WTC11 (cell line): ENCODE measurements at regions not wholly inside any gene's neighbourhood (a gene's known extent, or its start where the extent isn't known, plus 50 kb on each side); places are given as distances from the start of the nearest gene placed in this dataset.

Experiments
- ATF1 ChIP-seq: sonication (generic); formaldehyde crosslinking; IDR thresholded peaks from 2 replicates; pipeline ENCODE4 v1.8.1; 2023; ENCODE audit warnings: mild to moderate bottlenecking, moderate library complexity, missing genetic modification reagents
- CBFB ChIP-seq: sonication (generic); formaldehyde crosslinking; IDR thresholded peaks from 2 replicates; pipeline ENCODE4 v1.8.1; 2022; ENCODE audit warnings: mild to moderate bottlenecking, low read depth, missing genetic modification reagents
- GABPB1 ChIP-seq: sonication (generic); formaldehyde crosslinking; IDR thresholded peaks from 2 replicates; pipeline ENCODE4 v1.8.1; 2023; ENCODE audit warnings: mild to moderate bottlenecking, missing genetic modification reagents
- NR2C2 ChIP-seq: sonication (generic); formaldehyde crosslinking; IDR thresholded peaks from 2 replicates; pipeline ENCODE4 v1.8.0; 2022; ENCODE audit warnings: mild to moderate bottlenecking, missing genetic modification reagents
- TF ChIP-seq, protein P1 (sequence below): sonication (generic); formaldehyde crosslinking; IDR thresholded peaks from 2 replicates; pipeline ENCODE4 v1.8.1; 2023; ENCODE audit warnings: mild to moderate bottlenecking, missing genetic modification reagents, moderate library complexity
- TF ChIP-seq, protein P2 (sequence below): sonication (generic); formaldehyde crosslinking; IDR thresholded peaks from 2 replicates; pipeline ENCODE4 v1.8.1; 2022; ENCODE audit warnings: low read depth, mild to moderate bottlenecking, moderate library complexity, missing genetic modification reagents, borderline replicate concordance
- TF ChIP-seq, protein P3 (sequence below): sonication (generic); formaldehyde crosslinking; IDR thresholded peaks from 2 replicates; pipeline ENCODE4 v1.8.1; 2023; ENCODE audit warnings: mild to moderate bottlenecking, moderate library complexity, missing genetic modification reagents
- TF ChIP-seq, protein P4 (sequence below): fragments of 200-600 bp; IDR thresholded peaks from 2 replicates; pipeline ENCODE4 v1.8.0; 2022; ENCODE audit warnings: antibody characterized with exemption
- TF ChIP-seq, protein P5 (sequence below): sonication (generic); formaldehyde crosslinking; IDR thresholded peaks from 2 replicates; pipeline ENCODE4 v1.8.1; 2023; ENCODE audit warnings: mild to moderate bottlenecking, missing genetic modification reagents, moderate library complexity
- TF ChIP-seq, protein P6 (sequence below): sonication (generic); formaldehyde crosslinking; IDR thresholded peaks from 2 replicates; pipeline ENCODE4 v1.8.0; 2022; ENCODE audit warnings: mild to moderate bottlenecking, missing genetic modification reagents
- TF ChIP-seq, protein P7 (sequence below): sonication (generic); formaldehyde crosslinking; IDR thresholded peaks from 2 replicates; pipeline ENCODE4 v1.8.1; 2023; ENCODE audit warnings: mild to moderate bottlenecking, missing genetic modification reagents, borderline replicate concordance
- TF ChIP-seq, protein P8 (sequence below): fragments of 250-450 bp; sonication (Bioruptor Pico); IDR thresholded peaks from 2 replicates; pipeline ENCODE4 v2.1.2; 2022; ENCODE audit warnings: mild to moderate bottlenecking, moderate library complexity

DNA sequence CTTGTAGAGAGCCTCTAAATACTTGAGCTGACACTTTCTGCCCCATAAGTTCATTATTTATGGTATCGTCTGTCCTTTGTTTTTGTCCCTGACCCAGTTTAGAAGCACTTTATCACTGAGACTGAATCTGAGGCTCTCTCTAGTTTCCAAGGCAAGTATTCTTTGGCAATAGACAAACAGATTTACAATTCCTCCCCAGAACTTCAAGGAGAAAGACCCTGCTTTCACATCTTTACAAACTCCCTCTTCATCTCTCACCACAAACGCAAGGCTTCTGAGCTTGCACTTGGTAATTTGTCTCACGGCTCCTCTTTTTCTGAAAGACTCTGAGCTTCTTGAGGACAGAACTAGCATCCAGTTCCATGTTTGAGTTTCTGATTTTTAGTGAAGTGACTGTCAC, 49.8 kb upstream of the PARP11 start:
- TF ChIP-seq CBFB (CRISPR knock-in tag) (no peak), ATF1 (CRISPR knock-in tag) (no peak), GABPB1 (CRISPR knock-in tag) (no peak), NR2C2 (CRISPR knock-in tag) (no peak)
- TF ChIP-seq, protein P1, sequence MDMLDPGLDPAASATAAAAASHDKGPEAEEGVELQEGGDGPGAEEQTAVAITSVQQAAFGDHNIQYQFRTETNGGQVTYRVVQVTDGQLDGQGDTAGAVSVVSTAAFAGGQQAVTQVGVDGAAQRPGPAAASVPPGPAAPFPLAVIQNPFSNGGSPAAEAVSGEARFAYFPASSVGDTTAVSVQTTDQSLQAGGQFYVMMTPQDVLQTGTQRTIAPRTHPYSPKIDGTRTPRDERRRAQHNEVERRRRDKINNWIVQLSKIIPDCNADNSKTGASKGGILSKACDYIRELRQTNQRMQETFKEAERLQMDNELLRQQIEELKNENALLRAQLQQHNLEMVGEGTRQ (CRISPR knock-in tag), result no peak
- TF ChIP-seq, protein P2, sequence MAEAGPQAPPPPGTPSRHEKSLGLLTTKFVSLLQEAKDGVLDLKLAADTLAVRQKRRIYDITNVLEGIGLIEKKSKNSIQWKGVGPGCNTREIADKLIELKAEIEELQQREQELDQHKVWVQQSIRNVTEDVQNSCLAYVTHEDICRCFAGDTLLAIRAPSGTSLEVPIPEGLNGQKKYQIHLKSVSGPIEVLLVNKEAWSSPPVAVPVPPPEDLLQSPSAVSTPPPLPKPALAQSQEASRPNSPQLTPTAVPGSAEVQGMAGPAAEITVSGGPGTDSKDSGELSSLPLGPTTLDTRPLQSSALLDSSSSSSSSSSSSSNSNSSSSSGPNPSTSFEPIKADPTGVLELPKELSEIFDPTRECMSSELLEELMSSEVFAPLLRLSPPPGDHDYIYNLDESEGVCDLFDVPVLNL, result no peak
- TF ChIP-seq, protein P3, sequence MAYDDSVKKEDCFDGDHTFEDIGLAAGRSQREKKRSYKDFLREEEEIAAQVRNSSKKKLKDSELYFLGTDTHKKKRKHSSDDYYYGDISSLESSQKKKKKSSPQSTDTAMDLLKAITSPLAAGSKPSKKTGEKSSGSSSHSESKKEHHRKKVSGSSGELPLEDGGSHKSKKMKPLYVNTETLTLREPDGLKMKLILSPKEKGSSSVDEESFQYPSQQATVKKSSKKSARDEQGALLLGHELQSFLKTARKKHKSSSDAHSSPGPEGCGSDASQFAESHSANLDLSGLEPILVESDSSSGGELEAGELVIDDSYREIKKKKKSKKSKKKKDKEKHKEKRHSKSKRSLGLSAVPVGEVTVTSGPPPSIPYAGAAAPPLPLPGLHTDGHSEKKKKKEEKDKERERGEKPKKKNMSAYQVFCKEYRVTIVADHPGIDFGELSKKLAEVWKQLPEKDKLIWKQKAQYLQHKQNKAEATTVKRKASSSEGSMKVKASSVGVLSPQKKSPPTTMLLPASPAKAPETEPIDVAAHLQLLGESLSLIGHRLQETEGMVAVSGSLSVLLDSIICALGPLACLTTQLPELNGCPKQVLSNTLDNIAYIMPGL, result no peak
- TF ChIP-seq, protein P4, sequence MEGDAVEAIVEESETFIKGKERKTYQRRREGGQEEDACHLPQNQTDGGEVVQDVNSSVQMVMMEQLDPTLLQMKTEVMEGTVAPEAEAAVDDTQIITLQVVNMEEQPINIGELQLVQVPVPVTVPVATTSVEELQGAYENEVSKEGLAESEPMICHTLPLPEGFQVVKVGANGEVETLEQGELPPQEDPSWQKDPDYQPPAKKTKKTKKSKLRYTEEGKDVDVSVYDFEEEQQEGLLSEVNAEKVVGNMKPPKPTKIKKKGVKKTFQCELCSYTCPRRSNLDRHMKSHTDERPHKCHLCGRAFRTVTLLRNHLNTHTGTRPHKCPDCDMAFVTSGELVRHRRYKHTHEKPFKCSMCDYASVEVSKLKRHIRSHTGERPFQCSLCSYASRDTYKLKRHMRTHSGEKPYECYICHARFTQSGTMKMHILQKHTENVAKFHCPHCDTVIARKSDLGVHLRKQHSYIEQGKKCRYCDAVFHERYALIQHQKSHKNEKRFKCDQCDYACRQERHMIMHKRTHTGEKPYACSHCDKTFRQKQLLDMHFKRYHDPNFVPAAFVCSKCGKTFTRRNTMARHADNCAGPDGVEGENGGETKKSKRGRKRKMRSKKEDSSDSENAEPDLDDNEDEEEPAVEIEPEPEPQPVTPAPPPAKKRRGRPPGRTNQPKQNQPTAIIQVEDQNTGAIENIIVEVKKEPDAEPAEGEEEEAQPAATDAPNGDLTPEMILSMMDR, result no peak
- TF ChIP-seq, protein P5, sequence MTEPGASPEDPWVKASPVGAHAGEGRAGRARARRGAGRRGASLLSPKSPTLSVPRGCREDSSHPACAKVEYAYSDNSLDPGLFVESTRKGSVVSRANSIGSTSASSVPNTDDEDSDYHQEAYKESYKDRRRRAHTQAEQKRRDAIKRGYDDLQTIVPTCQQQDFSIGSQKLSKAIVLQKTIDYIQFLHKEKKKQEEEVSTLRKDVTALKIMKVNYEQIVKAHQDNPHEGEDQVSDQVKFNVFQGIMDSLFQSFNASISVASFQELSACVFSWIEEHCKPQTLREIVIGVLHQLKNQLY (CRISPR knock-in tag), result no peak
- TF ChIP-seq, protein P6, sequence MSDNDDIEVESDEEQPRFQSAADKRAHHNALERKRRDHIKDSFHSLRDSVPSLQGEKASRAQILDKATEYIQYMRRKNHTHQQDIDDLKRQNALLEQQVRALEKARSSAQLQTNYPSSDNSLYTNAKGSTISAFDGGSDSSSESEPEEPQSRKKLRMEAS (CRISPR knock-in tag), result no peak
- TF ChIP-seq, protein P7, sequence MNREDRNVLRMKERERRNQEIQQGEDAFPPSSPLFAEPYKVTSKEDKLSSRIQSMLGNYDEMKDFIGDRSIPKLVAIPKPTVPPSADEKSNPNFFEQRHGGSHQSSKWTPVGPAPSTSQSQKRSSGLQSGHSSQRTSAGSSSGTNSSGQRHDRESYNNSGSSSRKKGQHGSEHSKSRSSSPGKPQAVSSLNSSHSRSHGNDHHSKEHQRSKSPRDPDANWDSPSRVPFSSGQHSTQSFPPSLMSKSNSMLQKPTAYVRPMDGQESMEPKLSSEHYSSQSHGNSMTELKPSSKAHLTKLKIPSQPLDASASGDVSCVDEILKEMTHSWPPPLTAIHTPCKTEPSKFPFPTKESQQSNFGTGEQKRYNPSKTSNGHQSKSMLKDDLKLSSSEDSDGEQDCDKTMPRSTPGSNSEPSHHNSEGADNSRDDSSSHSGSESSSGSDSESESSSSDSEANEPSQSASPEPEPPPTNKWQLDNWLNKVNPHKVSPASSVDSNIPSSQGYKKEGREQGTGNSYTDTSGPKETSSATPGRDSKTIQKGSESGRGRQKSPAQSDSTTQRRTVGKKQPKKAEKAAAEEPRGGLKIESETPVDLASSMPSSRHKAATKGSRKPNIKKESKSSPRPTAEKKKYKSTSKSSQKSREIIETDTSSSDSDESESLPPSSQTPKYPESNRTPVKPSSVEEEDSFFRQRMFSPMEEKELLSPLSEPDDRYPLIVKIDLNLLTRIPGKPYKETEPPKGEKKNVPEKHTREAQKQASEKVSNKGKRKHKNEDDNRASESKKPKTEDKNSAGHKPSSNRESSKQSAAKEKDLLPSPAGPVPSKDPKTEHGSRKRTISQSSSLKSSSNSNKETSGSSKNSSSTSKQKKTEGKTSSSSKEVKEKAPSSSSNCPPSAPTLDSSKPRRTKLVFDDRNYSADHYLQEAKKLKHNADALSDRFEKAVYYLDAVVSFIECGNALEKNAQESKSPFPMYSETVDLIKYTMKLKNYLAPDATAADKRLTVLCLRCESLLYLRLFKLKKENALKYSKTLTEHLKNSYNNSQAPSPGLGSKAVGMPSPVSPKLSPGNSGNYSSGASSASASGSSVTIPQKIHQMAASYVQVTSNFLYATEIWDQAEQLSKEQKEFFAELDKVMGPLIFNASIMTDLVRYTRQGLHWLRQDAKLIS (CRISPR knock-in tag), result no peak
- TF ChIP-seq, protein P8, sequence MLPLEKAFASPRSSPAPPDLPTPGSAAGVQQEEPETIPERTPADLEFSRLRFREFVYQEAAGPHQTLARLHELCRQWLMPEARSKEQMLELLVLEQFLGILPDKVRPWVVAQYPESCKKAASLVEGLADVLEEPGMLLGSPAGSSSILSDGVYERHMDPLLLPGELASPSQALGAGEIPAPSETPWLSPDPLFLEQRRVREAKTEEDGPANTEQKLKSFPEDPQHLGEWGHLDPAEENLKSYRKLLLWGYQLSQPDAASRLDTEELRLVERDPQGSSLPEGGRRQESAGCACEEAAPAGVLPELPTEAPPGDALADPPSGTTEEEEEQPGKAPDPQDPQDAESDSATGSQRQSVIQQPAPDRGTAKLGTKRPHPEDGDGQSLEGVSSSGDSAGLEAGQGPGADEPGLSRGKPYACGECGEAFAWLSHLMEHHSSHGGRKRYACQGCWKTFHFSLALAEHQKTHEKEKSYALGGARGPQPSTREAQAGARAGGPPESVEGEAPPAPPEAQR (CRISPR knock-in tag), result no peak
